ENCODE measurements at regions not wholly inside any gene's neighbourhood (a gene's known extent, or its start where the extent isn't known, plus 50 kb on each side); places are given as distances from the start of the nearest gene placed in this dataset.

- H3K9me3 ChIP-seq: no peaks in the 10 kb centered on the region
- intact Hi-C loops (cut with DNase I; ENCODE audit: low total_unique reads): no loop called here
- no peaks in the 10 kb centered on the region for H3K27me3 ChIP-seq
- no peak overlapping the region for H3K27ac ChIP-seq
- H3K4me1 ChIP-seq: peaks cover 0 to 10% (median 0%) of the 10 kb centered on the region in 4 donors
- H3K36me3 ChIP-seq: no peaks in the 10 kb centered on the region
- no peak for DNase-seq
- no peak overlapping the region for H3K4me3 ChIP-seq
- TF ChIP-seq, protein P1, sequence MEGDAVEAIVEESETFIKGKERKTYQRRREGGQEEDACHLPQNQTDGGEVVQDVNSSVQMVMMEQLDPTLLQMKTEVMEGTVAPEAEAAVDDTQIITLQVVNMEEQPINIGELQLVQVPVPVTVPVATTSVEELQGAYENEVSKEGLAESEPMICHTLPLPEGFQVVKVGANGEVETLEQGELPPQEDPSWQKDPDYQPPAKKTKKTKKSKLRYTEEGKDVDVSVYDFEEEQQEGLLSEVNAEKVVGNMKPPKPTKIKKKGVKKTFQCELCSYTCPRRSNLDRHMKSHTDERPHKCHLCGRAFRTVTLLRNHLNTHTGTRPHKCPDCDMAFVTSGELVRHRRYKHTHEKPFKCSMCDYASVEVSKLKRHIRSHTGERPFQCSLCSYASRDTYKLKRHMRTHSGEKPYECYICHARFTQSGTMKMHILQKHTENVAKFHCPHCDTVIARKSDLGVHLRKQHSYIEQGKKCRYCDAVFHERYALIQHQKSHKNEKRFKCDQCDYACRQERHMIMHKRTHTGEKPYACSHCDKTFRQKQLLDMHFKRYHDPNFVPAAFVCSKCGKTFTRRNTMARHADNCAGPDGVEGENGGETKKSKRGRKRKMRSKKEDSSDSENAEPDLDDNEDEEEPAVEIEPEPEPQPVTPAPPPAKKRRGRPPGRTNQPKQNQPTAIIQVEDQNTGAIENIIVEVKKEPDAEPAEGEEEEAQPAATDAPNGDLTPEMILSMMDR (IDR thresholded peaks at IDR 0.05): no peak
Measured at GRCh38 chr12:92417373-92417772, 271.7 kb upstream of the BTG1 start.

DNA sequence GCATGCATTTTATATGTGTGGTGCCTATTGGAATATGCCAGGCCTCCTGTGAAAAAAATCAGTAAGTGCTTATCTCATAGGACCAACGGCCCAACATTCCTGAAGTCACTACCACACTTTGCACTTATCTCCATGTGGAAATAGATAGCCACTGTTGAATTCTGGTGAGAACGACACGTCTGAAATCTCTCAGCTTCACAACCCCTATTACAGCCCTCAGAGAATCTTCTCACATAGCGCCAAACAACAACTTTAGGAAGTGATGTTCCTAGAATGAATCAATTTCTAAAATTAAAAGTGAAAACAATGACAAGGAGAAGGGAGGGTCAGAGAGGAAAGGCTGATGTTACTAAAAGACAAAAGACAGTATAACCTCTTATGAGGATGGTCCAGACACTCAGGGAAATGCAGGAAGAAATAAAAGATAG lies 270.8 kb upstream of the BTG1 start:
- H3K4me3 ChIP-seq: no peak overlapping the region
- TF ChIP-seq, protein P1 (IDR thresholded peaks at IDR 0.05): no peak
- H3K27ac ChIP-seq: no peak overlapping the region
- intact Hi-C loops (cut with DNase I; ENCODE audit: low total_unique reads): no loop called here
- no peaks in the 10 kb centered on the region for H3K9me3 ChIP-seq
- DNase-seq: no peak
- H3K36me3 ChIP-seq: no peaks in the 10 kb centered on the region
- no peaks in the 10 kb centered on the region for H3K27me3 ChIP-seq
- H3K4me1 ChIP-seq: peaks cover 0 to 10% (median 0%) of the 10 kb centered on the region in 4 donors

GRCh38 chr12:92414170-92415070 lies 268.8 kb upstream of the BTG1 start:
- intact Hi-C loops (cut with DNase I; ENCODE audit: low total_unique reads): no loop called here
- H3K4me3 ChIP-seq: no peak overlapping the region
- TF ChIP-seq, protein P1 (IDR thresholded peaks at IDR 0.05): no peak
- H3K9me3 ChIP-seq: no peaks in the 10 kb centered on the region
- H3K27me3 ChIP-seq: no peaks in the 10 kb centered on the region
- no peak overlapping the region for H3K27ac ChIP-seq
- peaks cover 0 to 10% (median 0%) of the 10 kb centered on the region in 4 donors for H3K4me1 ChIP-seq
- DNase-seq: no peak
- no peaks in the 10 kb centered on the region for H3K36me3 ChIP-seq

DNA sequence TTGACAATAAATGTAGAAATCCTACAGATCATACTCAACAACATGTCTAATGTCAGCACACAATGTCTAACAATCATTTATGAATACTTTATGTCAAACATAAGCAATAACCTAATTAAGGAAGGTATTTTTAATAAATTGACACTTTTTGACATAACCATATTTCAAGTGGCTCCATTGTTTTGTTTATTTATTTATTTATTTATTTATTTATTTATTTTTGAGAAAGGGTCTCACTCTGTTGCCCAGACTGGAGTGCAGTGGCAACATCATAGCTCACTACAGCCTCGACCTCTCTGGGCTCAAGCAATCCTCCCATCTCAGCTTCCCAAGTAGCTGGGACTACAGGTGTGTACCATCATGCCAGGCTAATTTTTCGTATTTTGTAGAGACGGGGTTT lies 267.6 kb upstream of the BTG1 start:
- H3K9me3 ChIP-seq: no peaks in the 10 kb centered on the region
- peaks cover 0 to 10% (median 0%) of the 10 kb centered on the region in 4 donors for H3K4me1 ChIP-seq
- TF ChIP-seq, protein P1 (IDR thresholded peaks at IDR 0.05): no peak
- H3K36me3 ChIP-seq: no peaks in the 10 kb centered on the region
- no peak overlapping the region for H3K27ac ChIP-seq
- intact Hi-C loops (cut with DNase I; ENCODE audit: low total_unique reads): no loop called here
- H3K4me3 ChIP-seq: no peak overlapping the region
- no peak for DNase-seq
- H3K27me3 ChIP-seq: no peaks in the 10 kb centered on the region

- no peaks in the 10 kb centered on the region for H3K27me3 ChIP-seq
- H3K9me3 ChIP-seq: no peaks in the 10 kb centered on the region
- H3K4me1 ChIP-seq: peaks cover 0 to 10% (median 0%) of the 10 kb centered on the region in 4 donors
- H3K4me3 ChIP-seq: no peak overlapping the region
- H3K27ac ChIP-seq: no peak overlapping the region
- TF ChIP-seq, protein P1 (IDR thresholded peaks at IDR 0.05): no peak
- intact Hi-C loops (cut with DNase I; ENCODE audit: low total_unique reads): no loop called here
- DNase-seq: no peak
- H3K36me3 ChIP-seq: no peaks in the 10 kb centered on the region
Measured at GRCh38 chr12:92412856-92413255, 267.2 kb upstream of the BTG1 start.
